GM12878 (cell line): ENCODE measurements at regions not wholly inside any gene's neighbourhood (a gene's known extent, or its start where the extent isn't known, plus 50 kb on each side); places are given as distances from the start of the nearest gene placed in this dataset.

Experiments used
- ATAC-seq: fragments of 200-7000 bp; cut with Tn5 transposase; 3 replicates; pipeline ENCODE4 v1.9.1; 2020; ENCODE audit warnings: mild to moderate bottlenecking, moderate library complexity
- BruUV-seq: library from RNA; stranded (reverse); fragments of 400-500 nt; replicated peaks from 2 replicates; lab custom pipeline; 2021; lab: Mats Ljungman, UMichigan
- CTCF ChIA-PET: fragments of 300-600 bp; sonication (Branson Sonifier 250); formaldehyde crosslinking; extraction: SDS; loops from one replicate; lab custom pipeline; 2021; ENCODE audit warnings: inconsistent platforms; lab: Yijun Ruan, JAX
- POLR2A ChIA-PET: fragments of 350-600 bp; formaldehyde crosslinking; extraction: SDS; loops from one replicate; lab custom pipeline; 2021; ENCODE audit warnings: inconsistent platforms; lab: Charles Lee
- RAD21 ChIA-PET: fragments of 300-600 bp; sonication (Branson Sonifier 250); formaldehyde crosslinking; loops from one replicate; lab custom pipeline; 2023; ENCODE audit warnings: antibody characterized with exemption; ENCODE audit not compliant: unreplicated experiment; lab: Charles Lee
- SMC1A ChIA-PET: fragments of 300-600 bp; sonication (Branson Sonifier 250); formaldehyde crosslinking; loops from one replicate; lab custom pipeline; 2023; ENCODE audit not compliant: unreplicated experiment, uncharacterized antibody; lab: Charles Lee
- DNase-seq: peaks from one replicate; pipeline ENCODE4 v3.0.0-alpha.2; 2011; ENCODE audit warnings: low read depth, low spot score
- FAIRE-seq: peaks from 3 replicates; lab custom pipeline; 2011; peaks lifted over from hg19 to GRCh38; lab: Jason Lieb, UNC
- H2AFZ ChIP-seq: 2 replicates; pipeline ENCODE4 v1.6.0; 2011; ENCODE audit warnings: low read depth, low read length, control low read depth; ENCODE audit not compliant: control insufficient read depth
- H3K27ac ChIP-seq: 2 replicates; pipeline ENCODE4 v1.5.1; 2011; ENCODE audit warnings: control low read depth; ENCODE audit not compliant: control insufficient read depth, insufficient read depth
- H3K27me3 ChIP-seq, 2 experiments: replicated peaks in 1 of 2; 2 replicates each; pipeline versions ENCODE4 v1.6.0 to v1.6.1; 2011; ENCODE audit warnings: low read length in 1 of 2; ENCODE audit not compliant: control insufficient read depth in 2 of 2, insufficient read depth in 2 of 2
- H3K36me3 ChIP-seq, 2 experiments: 2 replicates each; pipeline ENCODE4 v1.5.1; 2011; ENCODE audit warnings: low read length in 1 of 2; ENCODE audit not compliant: control insufficient read depth in 2 of 2, insufficient read depth in 2 of 2
- H3K4me1 ChIP-seq: 2 replicates; pipeline ENCODE4 v1.6.1; 2011; ENCODE audit warnings: mild to moderate bottlenecking, low read length, moderate library complexity, mixed read lengths; ENCODE audit not compliant: control insufficient read depth, insufficient read depth
- H3K4me2 ChIP-seq: 2 replicates; pipeline ENCODE4 v1.6.0; 2011; ENCODE audit warnings: control low read depth; ENCODE audit not compliant: control insufficient read depth, insufficient read depth
- H3K4me3 ChIP-seq: fragments of 200-600 bp; sonication (generic); 2 replicates; pipeline ENCODE4 v1.5.1; 2016
- H3K79me2 ChIP-seq: 2 replicates; pipeline ENCODE4 v1.6.0; 2011; ENCODE audit warnings: low read length; ENCODE audit not compliant: control insufficient read depth, insufficient read depth
- H3K9ac ChIP-seq: 2 replicates; pipeline ENCODE4 v1.8.0; 2011; ENCODE audit warnings: low read length, control low read depth, mixed read lengths; ENCODE audit not compliant: control insufficient read depth, insufficient read depth
- H3K9me3 ChIP-seq: replicated peaks from 3 replicates; pipeline ENCODE4 v1.5.1; 2011; ENCODE audit warnings: mild to moderate bottlenecking, low read length; ENCODE audit not compliant: control insufficient read depth, insufficient read depth
- H4K20me1 ChIP-seq: 2 replicates; pipeline ENCODE4 v1.6.0; 2011; ENCODE audit not compliant: control insufficient read depth, insufficient read depth
- ATF3 ChIP-seq: IDR thresholded peaks from 2 replicates; pipeline ENCODE4 v1.6.1; 2011; ENCODE audit warnings: low read depth, mild to moderate bottlenecking, low read length, moderate library complexity, borderline replicate concordance; ENCODE audit errors: extremely low read depth
- CREM ChIP-seq: IDR thresholded peaks from 2 replicates; pipeline ENCODE4 v1.6.1; 2014; ENCODE audit warnings: antibody characterized with exemption, low read depth
- IRF4 ChIP-seq: IDR thresholded peaks from 2 replicates; pipeline ENCODE4 v1.6.1; 2011; ENCODE audit warnings: low read depth, low read length
- NR2C2 ChIP-seq: IDR thresholded peaks from 2 replicates; pipeline ENCODE4 v1.6.1; 2011; ENCODE audit warnings: borderline replicate concordance, low read depth; ENCODE audit not compliant: control insufficient read depth, insufficient read length
- TCF3 ChIP-seq: IDR thresholded peaks from 2 replicates; pipeline ENCODE4 v1.6.1; 2012; ENCODE audit warnings: low read depth, mild to moderate bottlenecking, low read length, borderline replicate concordance; ENCODE audit not compliant: insufficient read depth
- YY1 ChIP-seq: IDR thresholded peaks from 2 replicates; pipeline ENCODE4 v1.6.1; 2011; ENCODE audit warnings: low read depth, mild to moderate bottlenecking, low read length
- ZNF207 ChIP-seq: fragments of 450-650 bp; IDR thresholded peaks from 2 replicates; pipeline ENCODE4 v1.6.1; 2014; ENCODE audit warnings: antibody characterized with exemption, mild to moderate bottlenecking, borderline replicate concordance
- ZNF24 ChIP-seq: fragments of 450-650 bp; IDR thresholded peaks from 2 replicates; pipeline ENCODE4 v1.6.1; 2017; ENCODE audit warnings: antibody characterized with exemption, mild to moderate bottlenecking
- ZNF384 ChIP-seq: IDR thresholded peaks from 2 replicates; pipeline ENCODE4 v1.6.1; 2012; ENCODE audit warnings: low read depth, mild to moderate bottlenecking, low read length, improper control_type of control experiment, borderline replicate concordance
- in situ Hi-C: fragments of 300-500 bp; cut with MboI; formaldehyde crosslinking; loops from 9 replicates; pipeline ENCODE4 v1.14.3; 2018; ENCODE audit warnings: mixed read lengths
- intact Hi-C: fragments of 100-400 bp; cut with micrococcal nuclease; formaldehyde crosslinking; loops from one replicate; pipeline ENCODE4 v1.14.2; 2022; ENCODE audit not compliant: unreplicated experiment

DNA sequence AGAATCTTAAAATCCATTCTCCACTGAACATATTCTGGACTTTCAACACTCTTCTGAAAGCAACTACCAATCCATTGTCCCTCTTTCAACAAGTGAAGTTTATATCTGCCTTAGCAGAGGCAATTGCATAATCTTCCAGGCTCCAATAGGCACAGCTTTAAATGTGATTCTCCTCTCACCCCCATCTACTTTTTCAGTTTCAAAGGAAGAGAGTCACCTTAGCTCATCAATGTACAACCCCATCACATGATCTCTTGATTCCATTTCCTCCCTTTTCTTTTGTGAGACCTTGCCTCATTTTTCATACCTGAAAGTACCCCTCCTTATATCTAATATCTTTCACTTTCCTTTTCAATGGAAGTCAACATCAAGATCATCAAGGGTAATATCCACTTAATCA lies 921.7 kb upstream of the EPHA5 start:
- FAIRE-seq (no peak), ATAC-seq (no peak; the same call in 2 of the 3 replicates), DNase-seq (no peak)
- no peaks in the 10 kb centered on the region for H3K36me3 ChIP-seq
- TF ChIP-seq YY1 (no peak), NR2C2 (no peak), ZNF207 (no peak), IRF4 (no peak), ZNF384 (no peak), ZNF24 (no peak), ATF3 (no peak), CREM (no peak), TCF3 (no peak)
- ChIA-PET RAD21 (no interaction called here), CTCF (no interaction called here), POLR2A (no interaction called here), SMC1A (no interaction called here)
- no peak overlapping the region for H3K4me2 ChIP-seq
- no peak overlapping the region for H3K27ac ChIP-seq
- in situ Hi-C loops: no loop called here
- no peaks in the 10 kb centered on the region for H3K27me3 ChIP-seq
- no peak overlapping the region for H2AFZ ChIP-seq
- no TSS peak for BruUV-seq
- intact Hi-C loops: no loop called here
- no peaks in the 10 kb centered on the region for H3K9me3 ChIP-seq
- no peak overlapping the region for H3K4me3 ChIP-seq
- no peaks in the 10 kb centered on the region for H3K79me2 ChIP-seq
- H3K9ac ChIP-seq: no peak overlapping the region
- H4K20me1 ChIP-seq: no peaks in the 10 kb centered on the region
- no peaks in the 10 kb centered on the region for H3K4me1 ChIP-seq
